NCI-H82 (cell line): ENCODE measurements at regions not wholly inside any gene's neighbourhood (a gene's known extent, or its start where the extent isn't known, plus 50 kb on each side); places are given as distances from the start of the nearest gene placed in this dataset.
"Not testable (repeated sequence)": the region's sequence is repeated elsewhere in the genome, so short reads cannot be mapped to it uniquely, and the experiment has no call there.

Experiments used
- DNase-seq: peaks from one replicate; lab custom pipeline; 2025; lab: John Stamatoyannopoulos, UW

GRCh38 chr4:72942565-72942964 is 127.0 kb downstream of the COX18 start:
- DNase-seq: no peak

GRCh38 chr4:72938516-72938915 is 131.0 kb downstream of the COX18 start:
- DNase-seq: no peak

- DNase-seq: no peak
Observed at GRCh38 chr4:72935462-72935861, 134.1 kb downstream of the COX18 start.

- no peak for DNase-seq
Observed at GRCh38 chr4:72933029-72933428, 136.5 kb downstream of the COX18 start.

GRCh38 chr4:72931346-72931745 is 138.2 kb downstream of the COX18 start:
- DNase-seq: no peak

GRCh38 chr4:72929596-72930274 is 139.8 kb downstream of the COX18 start:
- DNase-seq: not testable (repeated sequence)

GRCh38 chr4:72924814-72925213 is 144.7 kb downstream of the COX18 start:
- DNase-seq: no peak

GRCh38 chr4:72919937-72920336 is 149.6 kb downstream of the COX18 start:
- no peak for DNase-seq

GRCh38 chr4:72919464-72919863 is 150.1 kb downstream of the COX18 start:
- DNase-seq: no peak

GRCh38 chr4:72918362-72918761 is 151.2 kb downstream of the COX18 start:
- DNase-seq: peak; percentile 1

- no peak for DNase-seq
Observed at GRCh38 chr4:72911316-72911715, 158.2 kb downstream of the COX18 start.

- DNase-seq: peak; percentile 47
Observed at GRCh38 chr4:72909461-72909860, 160.1 kb downstream of the COX18 start.

GRCh38 chr4:72902354-72902753 is 167.2 kb downstream of the COX18 start:
- no peak for DNase-seq

GRCh38 chr4:72901553-72901952 is 168.0 kb downstream of the COX18 start:
- DNase-seq: no peak

- peak; percentile 50 for DNase-seq
Observed at GRCh38 chr4:72900952-72901351, 168.6 kb downstream of the COX18 start.

- DNase-seq: no peak
Observed at GRCh38 chr4:72899621-72900020, 169.9 kb downstream of the COX18 start.

- no peak for DNase-seq
Observed at GRCh38 chr4:72899214-72899613, 170.3 kb downstream of the COX18 start.

GRCh38 chr4:72896515-72896914 is 173.0 kb downstream of the COX18 start:
- peak; percentile 34 for DNase-seq

GRCh38 chr4:72895408-72895807 is 174.1 kb downstream of the COX18 start:
- peak; percentile 95 for DNase-seq

GRCh38 chr4:72893354-72894066 is 176.0 kb downstream of the COX18 start:
- no peak for DNase-seq

- DNase-seq: no peak
Observed at GRCh38 chr4:72888331-72888730, 181.2 kb downstream of the COX18 start.

- no peak for DNase-seq
Observed at GRCh38 chr4:72887152-72887551, 182.4 kb downstream of the COX18 start.

GRCh38 chr4:72886602-72887001 is 182.9 kb downstream of the COX18 start:
- no peak for DNase-seq

- DNase-seq: not testable (repeated sequence)
Observed at GRCh38 chr4:72884225-72884624, 185.3 kb downstream of the COX18 start.
